Osteoblast (primary cell): ENCODE measurements at regions not wholly inside any gene's neighbourhood (a gene's known extent, or its start where the extent isn't known, plus 50 kb on each side); places are given as distances from the start of the nearest gene placed in this dataset.
"Not testable (repeated sequence)": the region's sequence is repeated elsewhere in the genome, so short reads cannot be mapped to it uniquely, and the experiment has no call there.

Experiments
- DNase-seq: peaks from one replicate; pipeline ENCODE4 v3.0.0; 2011; ENCODE audit warnings: low spot score, mixed read lengths; ENCODE audit not compliant: insufficient read length; ENCODE audit errors: missing footprints
- H2AFZ ChIP-seq: 2 replicates; pipeline ENCODE4 v1.6.0; 2011; ENCODE audit warnings: mild to moderate bottlenecking, low read length
- H3K27ac ChIP-seq: 2 replicates; pipeline ENCODE4 v1.5.1; 2011; ENCODE audit warnings: mild to moderate bottlenecking, low read depth, low read length, moderate library complexity
- H3K27me3 ChIP-seq: 2 replicates; pipeline ENCODE4 v1.6.0; 2012; ENCODE audit warnings: mild to moderate bottlenecking, control low read depth, inconsistent platforms, low read length, moderate library complexity; ENCODE audit not compliant: insufficient read depth
- H3K36me3 ChIP-seq: 2 replicates; pipeline ENCODE4 v1.5.1; 2011; ENCODE audit warnings: mild to moderate bottlenecking, low read length, control low read depth, moderate library complexity; ENCODE audit not compliant: insufficient read depth
- H3K4me1 ChIP-seq: 2 replicates; pipeline ENCODE4 v1.5.1; 2011; ENCODE audit warnings: mild to moderate bottlenecking, low read length, control low read depth, moderate library complexity; ENCODE audit not compliant: insufficient read depth
- H3K4me2 ChIP-seq: 2 replicates; pipeline ENCODE4 v1.6.0; 2011; ENCODE audit warnings: mild to moderate bottlenecking, low read length; ENCODE audit not compliant: insufficient read depth
- H3K4me3 ChIP-seq: fragments of 200-600 bp; sonication (generic); 3 replicates; pipeline ENCODE4 v1.5.1; 2012; ENCODE audit warnings: mild to moderate bottlenecking, low read length, inconsistent platforms; ENCODE audit not compliant: insufficient read depth
- H3K79me2 ChIP-seq: 2 replicates; pipeline ENCODE4 v1.6.0; 2012; ENCODE audit warnings: mild to moderate bottlenecking, low read length, control low read depth, inconsistent platforms; ENCODE audit not compliant: insufficient read depth
- H3K9me3 ChIP-seq: 2 replicates; pipeline ENCODE4 v1.5.1; 2011; ENCODE audit warnings: low read depth, low read length, control low read depth
- H4K20me1 ChIP-seq: 2 replicates; pipeline ENCODE4 v1.6.0; 2012; ENCODE audit warnings: mild to moderate bottlenecking, low read length, control low read depth; ENCODE audit not compliant: insufficient read depth
- TF ChIP-seq, protein P1 (sequence below): IDR thresholded peaks from 2 replicates; pipeline ENCODE4 v1.5.1; 2011; ENCODE audit warnings: mild to moderate bottlenecking, low read depth, low read length, moderate library complexity; ENCODE audit errors: extremely low read depth

DNA sequence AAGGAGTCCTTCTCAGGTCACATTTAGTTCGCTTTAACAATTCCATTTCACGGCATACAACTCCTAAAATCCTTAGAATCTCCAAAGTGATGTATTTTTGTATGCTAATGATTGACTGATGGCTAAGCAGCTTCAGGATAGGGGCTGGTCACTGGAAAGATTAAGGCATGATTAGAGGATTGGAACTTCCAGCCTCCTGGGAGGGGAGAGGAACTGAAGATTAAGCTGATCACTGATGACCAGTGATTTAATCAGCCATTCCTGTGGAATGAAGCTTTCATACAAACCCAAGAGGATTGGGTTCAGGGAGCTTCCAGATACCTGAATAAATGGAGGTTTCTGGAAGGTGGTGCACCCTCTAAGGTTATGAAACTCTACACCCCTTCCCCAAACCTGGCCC, 123.9 kb upstream of the CDK13 start:
- Histone ChIP-seq H4K20me1 (no peaks in the 10 kb centered on the region), H3K9me3 (no peaks in the 10 kb centered on the region), H3K4me3 (no peak overlapping the region), H3K79me2 (no peaks in the 10 kb centered on the region), H3K36me3 (no peaks in the 10 kb centered on the region), H3K27me3 (peaks cover 47% of the 10 kb centered on the region), H3K4me1 (no peaks in the 10 kb centered on the region), H2AFZ (no peak overlapping the region), H3K27ac (no peak overlapping the region), H3K4me2 (no peak overlapping the region)
- TF ChIP-seq, protein P1, sequence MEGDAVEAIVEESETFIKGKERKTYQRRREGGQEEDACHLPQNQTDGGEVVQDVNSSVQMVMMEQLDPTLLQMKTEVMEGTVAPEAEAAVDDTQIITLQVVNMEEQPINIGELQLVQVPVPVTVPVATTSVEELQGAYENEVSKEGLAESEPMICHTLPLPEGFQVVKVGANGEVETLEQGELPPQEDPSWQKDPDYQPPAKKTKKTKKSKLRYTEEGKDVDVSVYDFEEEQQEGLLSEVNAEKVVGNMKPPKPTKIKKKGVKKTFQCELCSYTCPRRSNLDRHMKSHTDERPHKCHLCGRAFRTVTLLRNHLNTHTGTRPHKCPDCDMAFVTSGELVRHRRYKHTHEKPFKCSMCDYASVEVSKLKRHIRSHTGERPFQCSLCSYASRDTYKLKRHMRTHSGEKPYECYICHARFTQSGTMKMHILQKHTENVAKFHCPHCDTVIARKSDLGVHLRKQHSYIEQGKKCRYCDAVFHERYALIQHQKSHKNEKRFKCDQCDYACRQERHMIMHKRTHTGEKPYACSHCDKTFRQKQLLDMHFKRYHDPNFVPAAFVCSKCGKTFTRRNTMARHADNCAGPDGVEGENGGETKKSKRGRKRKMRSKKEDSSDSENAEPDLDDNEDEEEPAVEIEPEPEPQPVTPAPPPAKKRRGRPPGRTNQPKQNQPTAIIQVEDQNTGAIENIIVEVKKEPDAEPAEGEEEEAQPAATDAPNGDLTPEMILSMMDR = no peak
- DNase-seq = no peak

DNA sequence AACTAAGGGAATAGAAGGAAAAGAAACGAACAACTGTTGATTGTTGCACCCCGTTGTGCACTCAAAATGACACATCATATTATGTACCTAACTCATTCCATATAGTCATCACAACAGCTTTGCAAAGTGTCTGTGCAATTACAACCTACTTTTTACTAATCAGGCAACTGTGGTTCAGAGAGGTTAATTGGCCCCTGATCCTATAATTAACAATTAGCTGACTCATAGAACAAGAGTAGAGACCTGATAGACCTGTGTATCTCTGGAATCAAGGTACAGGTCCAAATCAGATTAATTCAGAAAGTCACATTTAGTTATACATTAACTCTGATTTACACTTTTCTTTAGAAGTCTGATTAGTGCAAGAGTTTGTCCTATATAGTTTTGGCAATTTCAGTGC, 122.5 kb upstream of the CDK13 start:
- H4K20me1 ChIP-seq = no peaks in the 10 kb centered on the region
- no peaks in the 10 kb centered on the region for H3K4me1 ChIP-seq
- TF ChIP-seq, protein P1 = no peak
- DNase-seq = no peak
- no peaks in the 10 kb centered on the region for H3K79me2 ChIP-seq
- H3K27me3 ChIP-seq = peaks cover 54% of the 10 kb centered on the region
- no peak overlapping the region for H3K27ac ChIP-seq
- no peaks in the 10 kb centered on the region for H3K9me3 ChIP-seq
- H3K4me2 ChIP-seq = no peak overlapping the region
- H2AFZ ChIP-seq = no peak overlapping the region
- H3K36me3 ChIP-seq = no peaks in the 10 kb centered on the region
- no peak overlapping the region for H3K4me3 ChIP-seq

DNA sequence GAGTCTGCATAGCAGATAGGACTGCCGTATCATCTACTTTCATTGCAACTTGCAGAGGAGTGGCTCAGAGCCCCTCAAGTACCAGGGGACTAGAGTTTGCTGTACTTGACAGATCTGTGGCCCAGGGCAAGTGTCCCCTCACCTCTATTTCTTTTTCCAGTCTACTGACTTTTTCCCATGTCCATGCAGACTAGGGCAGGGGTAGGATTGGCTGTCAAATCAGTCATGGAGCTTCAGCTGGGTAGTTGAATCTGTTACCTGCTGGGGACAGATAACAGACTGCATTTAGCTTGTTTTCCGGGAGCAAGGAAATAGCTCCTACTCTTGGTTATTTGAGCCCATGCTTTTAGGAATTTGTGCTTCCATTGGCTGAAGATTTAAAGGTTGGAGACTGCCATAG, 121.0 kb upstream of the CDK13 start:
- H3K27ac ChIP-seq = no peak overlapping the region
- no peaks in the 10 kb centered on the region for H3K36me3 ChIP-seq
- no peak overlapping the region for H3K4me2 ChIP-seq
- no peaks in the 10 kb centered on the region for H3K4me1 ChIP-seq
- no peak overlapping the region for H2AFZ ChIP-seq
- DNase-seq = no peak
- TF ChIP-seq, protein P1 = no peak
- H3K4me3 ChIP-seq = no peak overlapping the region
- H4K20me1 ChIP-seq = no peaks in the 10 kb centered on the region
- H3K79me2 ChIP-seq = no peaks in the 10 kb centered on the region
- no peaks in the 10 kb centered on the region for H3K9me3 ChIP-seq
- H3K27me3 ChIP-seq = peaks cover 55% of the 10 kb centered on the region

DNA sequence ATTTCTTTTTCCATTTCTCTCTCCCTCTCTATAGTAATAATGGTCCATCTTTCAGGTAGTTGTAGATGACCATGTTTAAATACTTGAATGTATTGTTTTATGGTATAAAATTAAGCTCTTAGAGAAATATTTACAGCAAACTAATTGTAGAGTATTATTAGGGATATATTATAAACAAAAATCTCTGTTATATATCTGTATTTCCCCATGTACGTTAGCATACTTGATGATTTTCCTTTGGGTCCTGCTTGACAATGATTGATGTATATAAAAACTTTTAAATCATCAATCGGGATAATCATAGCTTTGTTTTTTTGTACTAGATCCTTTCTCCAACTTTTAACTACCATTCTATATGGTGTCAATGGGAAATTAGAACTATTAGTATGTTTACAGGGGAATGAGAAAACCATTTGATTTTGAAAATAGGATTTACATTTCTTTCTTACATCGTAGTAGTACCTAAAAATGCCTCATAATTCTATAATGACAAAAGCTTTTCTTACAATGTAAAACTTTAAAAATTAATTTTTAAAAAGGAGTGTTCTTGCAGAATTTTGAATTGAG, 117.5 kb upstream of the CDK13 start:
- Histone ChIP-seq H3K27ac (no peak overlapping the region), H2AFZ (no peak overlapping the region), H3K4me1 (no peaks in the 10 kb centered on the region), H3K36me3 (no peaks in the 10 kb centered on the region), H3K9me3 (no peaks in the 10 kb centered on the region), H3K79me2 (no peaks in the 10 kb centered on the region), H4K20me1 (no peaks in the 10 kb centered on the region), H3K4me3 (no peak overlapping the region), H3K4me2 (no peak overlapping the region), H3K27me3 (peaks cover 50% of the 10 kb centered on the region)
- TF ChIP-seq, protein P1 = no peak
- no peak for DNase-seq

DNA sequence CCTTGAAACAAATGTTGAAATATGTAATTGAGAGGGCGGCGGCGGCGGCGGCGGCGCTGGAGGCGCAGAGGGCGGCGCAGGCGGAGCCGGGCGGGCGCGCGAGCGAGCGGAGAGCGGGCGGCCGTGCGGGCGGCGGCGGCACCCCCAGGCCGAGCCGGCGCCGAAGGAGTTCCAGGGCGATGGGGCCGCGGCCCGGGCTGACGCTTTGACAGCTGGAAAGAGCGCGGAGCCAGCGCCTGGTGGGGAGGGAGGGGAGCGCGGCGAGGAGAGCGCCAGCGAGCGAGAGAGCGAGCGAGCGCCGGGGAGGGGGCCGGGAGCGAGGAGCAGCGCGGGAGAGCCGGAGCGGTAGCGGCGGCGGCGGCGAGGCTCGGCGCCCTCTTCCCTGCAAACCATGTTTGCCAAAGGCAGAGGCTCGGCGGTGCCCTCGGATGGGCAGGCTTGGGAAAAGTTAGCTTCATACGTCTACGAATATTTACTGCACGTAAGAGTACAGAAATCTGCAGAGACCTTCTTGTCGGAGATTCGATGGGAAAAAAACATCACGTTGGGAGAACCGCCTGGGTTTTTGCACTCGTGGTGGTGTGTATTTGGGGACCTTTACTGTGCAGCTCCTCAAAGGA, 116.8 kb upstream of the CDK13 start:
- not testable (repeated sequence) for H2AFZ ChIP-seq, H3K36me3 ChIP-seq, H3K4me1 ChIP-seq, H3K9me3 ChIP-seq, H3K79me2 ChIP-seq, H4K20me1 ChIP-seq, H3K27ac ChIP-seq
- H3K27me3 ChIP-seq = peaks cover 43% of the 10 kb centered on the region
- peak; percentile 90 for DNase-seq
- peak overlapping the region; percentile 62 for H3K4me2 ChIP-seq
- peak overlapping the region; percentile 61 for H3K4me3 ChIP-seq

DNA sequence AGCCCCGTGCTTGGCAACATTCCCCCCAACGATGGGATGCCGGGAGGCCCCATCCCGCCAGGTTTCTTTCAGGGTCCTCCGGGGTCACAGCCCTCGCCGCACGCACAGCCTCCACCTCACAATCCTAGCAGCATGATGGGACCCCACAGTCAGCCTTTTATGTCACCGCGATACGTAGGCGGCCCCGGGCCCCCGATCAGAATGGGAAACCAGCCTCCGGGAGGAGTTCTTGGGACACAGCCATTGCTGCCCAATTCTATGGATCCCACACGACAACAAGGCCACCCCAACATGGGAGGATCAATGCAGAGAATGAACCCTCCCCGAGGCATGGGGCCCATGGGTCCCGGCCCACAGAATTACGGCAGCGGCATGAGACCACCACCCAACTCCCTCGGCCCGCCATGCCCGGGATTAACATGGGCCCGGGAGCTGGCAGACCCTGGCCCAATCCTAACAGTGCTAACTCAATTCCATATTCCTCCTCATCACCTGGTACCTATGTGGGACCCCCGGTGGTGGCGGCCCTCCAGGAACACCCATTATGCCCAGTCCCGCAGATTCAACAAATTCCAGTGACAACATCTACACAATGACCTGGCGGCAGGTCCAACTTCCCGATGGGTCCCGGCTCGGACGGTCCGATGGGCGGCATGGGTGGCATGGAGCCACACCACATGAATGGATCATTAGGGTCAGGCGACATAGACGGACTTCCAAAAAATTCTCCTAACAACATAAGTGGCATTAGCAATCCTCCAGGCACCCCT, 116.0 kb upstream of the CDK13 start:
- Histone ChIP-seq H3K27me3 (peaks cover 36% of the 10 kb centered on the region), H3K4me2 (peak overlapping the region; percentile 62)
- not testable (repeated sequence) for H2AFZ ChIP-seq, H3K27ac ChIP-seq, H3K4me1 ChIP-seq, DNase-seq, H3K36me3 ChIP-seq, H3K9me3 ChIP-seq, H3K4me3 ChIP-seq, H3K79me2 ChIP-seq, H4K20me1 ChIP-seq
